NCI-H524 treated with DMSO at 0.1 percent for 48 hours (cell line): ENCODE measurements at regions not wholly inside any gene's neighbourhood (a gene's known extent, or its start where the extent isn't known, plus 50 kb on each side); places are given as distances from the start of the nearest gene placed in this dataset.
"Not testable (repeated sequence)": the region's sequence is repeated elsewhere in the genome, so short reads cannot be mapped to it uniquely, and the experiment has no call there.

Experiments used
- DNase-seq: peaks from one replicate; lab custom pipeline; 2025; lab: John Stamatoyannopoulos, UW

DNA sequence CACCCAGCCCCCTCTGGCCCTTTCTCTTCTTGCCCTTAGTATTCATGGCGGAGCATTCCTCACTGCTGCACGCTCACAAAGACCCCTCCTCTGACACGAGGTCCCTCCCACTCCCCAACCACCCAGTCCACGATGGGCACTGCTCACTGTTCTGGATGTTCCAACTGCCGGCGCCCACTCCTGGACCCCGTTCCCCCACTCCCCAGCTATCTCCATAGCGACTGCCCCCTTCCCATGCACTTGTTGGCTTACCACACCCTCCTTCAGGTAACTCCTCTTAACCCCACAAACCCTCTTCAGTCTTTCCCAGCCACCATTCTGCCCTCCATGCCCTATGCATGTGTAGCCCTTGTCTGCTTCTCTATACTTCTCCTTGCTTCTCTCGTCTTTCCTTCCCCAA lies 961.5 kb upstream of the DEFB115 start:
- DNase-seq: not testable (repeated sequence)

DNA sequence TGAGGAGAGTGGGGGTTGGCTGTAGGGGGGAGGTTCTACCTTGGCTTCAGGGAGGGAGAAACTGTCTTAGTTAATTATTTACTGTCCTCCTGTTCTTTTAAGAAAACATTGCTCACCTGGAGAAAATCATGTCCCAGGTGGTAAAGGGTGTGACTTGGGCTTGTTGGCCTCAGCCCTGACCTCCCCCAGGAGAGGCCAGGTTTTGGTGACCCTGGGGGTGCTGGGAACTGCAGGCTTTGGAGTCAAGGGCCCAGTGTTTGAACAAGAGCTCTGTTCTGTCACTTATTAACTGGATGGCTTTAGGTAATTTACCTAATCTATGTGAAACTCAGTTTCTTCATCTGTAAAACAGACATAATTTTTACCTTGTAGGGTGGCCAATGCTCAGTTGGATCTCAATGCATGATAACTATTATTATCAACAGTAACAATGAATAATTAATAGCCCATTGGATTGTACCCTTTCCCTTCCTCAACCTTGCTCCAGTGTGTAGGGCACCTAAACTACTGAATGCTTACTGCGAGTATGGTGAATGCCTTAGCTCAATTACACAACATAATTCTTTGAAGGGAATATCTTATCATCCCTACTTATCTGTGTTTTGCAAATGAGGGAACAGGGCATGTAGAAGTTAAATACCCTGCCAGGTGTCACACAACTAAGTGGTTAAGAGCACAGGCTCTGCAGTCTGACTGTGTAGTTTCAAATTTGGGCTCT lies 959.4 kb upstream of the DEFB115 start:
- DNase-seq: not testable (repeated sequence)

DNA sequence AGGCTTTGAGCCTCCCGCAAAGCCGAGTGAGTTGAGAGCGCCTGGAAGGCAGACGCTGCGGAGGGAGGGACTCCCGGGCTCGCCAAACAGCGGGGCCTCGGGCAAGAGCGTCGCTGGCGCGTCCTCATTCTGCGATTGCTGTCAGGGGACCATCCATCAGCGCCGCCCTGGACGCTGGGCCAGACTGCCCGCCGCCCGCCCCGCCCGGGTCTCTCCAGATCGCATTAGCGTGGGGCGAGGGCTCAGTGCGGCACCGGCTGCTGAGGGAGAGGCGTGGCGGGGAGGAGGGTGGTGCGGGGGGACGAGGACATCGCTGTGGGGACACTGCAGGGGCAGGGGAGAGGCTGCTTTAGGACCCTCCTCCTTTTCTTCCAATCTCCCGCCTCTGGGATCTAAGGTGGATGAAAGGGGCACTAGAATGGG lies 957.2 kb upstream of the DEFB115 start:
- DNase-seq: not testable (repeated sequence)

DNA sequence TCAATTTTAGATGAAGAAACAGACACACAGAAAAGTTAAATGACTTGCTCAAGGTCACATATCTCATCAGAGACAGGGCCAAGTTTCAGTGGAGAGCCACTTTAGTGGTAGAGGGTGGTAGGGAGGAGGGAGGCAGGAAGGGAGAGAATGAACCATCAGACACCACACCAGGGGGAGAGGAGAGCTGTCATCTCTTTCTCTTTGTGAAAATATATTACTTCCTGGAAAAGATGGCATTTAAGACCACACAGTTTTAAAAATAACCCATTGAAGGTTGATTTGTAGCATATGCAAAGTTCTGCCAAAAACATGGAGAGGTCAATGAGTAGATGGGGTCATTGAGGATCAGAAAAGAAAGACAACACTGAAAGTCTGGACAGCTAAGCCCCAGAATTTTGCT lies 954.7 kb upstream of the DEFB115 start:
- DNase-seq: not testable (repeated sequence)

DNA sequence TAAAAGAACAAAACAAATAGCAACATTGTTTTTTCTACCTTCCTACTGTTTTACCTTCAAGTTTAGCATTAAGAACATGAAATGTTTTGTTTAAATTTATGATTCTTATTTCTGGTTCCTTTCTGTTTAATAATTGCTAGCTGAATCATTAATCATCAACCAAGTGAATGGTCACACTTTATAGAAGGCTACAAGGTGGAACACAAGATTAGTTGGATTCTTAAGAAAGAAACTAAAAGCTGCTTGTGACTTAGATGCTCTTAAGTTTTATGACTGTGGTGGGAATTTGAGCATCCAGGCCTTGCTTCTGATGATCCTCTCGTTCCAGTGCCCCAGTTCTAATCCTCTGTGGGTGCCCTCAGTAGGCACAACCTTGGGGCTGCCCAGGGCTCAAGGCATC lies 947.5 kb upstream of the DEFB115 start:
- not testable (repeated sequence) for DNase-seq

DNA sequence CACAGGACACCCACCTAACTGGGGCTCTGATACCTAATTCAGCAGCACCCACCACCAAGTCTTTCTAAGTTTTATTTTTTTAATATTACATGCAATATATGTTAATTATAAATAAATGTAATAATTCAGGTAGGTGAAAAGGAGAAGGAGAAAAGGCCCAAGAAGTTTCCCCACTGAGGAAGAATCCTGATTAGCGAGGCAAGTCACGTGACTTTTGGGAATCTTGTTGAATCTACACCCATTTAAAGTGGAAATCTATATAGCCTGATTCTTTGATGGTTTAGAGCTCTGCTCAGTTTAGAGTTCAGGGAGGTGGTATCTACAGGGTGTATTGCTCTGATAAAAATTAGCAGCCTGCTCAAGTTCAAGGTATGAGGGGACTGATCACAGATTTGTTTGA lies 947.1 kb upstream of the DEFB115 start:
- not testable (repeated sequence) for DNase-seq

DNA sequence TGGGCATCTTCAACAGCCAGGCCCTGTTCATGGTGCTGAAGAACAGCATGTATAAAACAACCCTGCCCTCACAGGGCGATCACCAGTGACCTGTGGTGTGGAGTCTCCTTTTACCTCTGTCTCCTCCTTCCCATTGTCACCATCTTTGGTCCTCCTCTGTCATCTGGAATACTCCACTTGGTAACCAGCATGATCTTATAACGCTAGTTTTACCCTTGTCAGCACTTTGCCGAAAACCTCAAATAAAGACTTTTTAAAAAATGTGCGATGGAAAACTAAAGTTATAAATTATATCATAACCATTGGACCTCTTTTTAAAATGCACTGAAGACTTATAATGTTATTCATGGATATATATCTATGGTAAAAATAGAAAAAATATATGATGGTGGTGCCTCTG lies 945.2 kb upstream of the DEFB115 start:
- DNase-seq: not testable (repeated sequence)

DNA sequence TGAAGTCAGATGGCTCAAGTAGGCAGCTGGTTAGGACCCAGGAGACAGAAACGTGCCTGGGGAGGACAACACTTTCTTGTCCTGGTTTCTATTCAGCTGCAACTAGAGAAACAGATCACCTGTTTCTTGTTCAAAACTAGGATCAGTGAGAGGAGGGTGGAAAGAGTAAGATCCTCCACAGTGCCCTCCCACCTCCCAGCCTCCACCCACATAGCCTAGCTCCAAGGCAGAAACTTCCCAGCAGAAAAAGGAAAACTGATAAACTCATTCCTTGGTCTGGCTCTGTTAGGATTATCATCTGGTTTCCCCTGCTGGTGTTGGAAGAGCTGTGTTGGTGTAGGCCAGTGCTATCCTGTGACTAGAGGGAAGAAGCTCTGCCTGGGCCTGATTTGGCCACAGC lies 943.8 kb upstream of the DEFB115 start:
- not testable (repeated sequence) for DNase-seq

DNA sequence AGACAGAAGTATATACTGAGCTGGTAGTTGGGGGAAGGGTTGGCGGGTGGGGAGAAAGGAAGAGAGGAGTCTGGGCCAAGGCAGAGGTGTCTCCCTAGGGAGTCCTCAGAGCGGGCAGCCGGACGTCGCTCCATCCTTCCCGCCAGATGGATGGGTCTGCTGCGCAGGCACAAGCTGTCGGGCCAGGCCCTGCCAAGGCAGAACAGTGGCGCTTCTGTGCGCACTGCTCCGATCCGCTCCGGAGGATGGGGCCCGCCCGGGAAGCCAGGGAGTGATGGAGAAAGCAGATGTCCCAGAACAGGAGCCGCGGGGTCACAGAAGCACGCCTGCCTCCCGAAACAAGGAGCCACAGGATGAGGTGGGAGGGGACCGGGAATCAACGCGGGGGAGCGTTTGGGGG lies 941.4 kb upstream of the DEFB115 start:
- DNase-seq: not testable (repeated sequence)

DNA sequence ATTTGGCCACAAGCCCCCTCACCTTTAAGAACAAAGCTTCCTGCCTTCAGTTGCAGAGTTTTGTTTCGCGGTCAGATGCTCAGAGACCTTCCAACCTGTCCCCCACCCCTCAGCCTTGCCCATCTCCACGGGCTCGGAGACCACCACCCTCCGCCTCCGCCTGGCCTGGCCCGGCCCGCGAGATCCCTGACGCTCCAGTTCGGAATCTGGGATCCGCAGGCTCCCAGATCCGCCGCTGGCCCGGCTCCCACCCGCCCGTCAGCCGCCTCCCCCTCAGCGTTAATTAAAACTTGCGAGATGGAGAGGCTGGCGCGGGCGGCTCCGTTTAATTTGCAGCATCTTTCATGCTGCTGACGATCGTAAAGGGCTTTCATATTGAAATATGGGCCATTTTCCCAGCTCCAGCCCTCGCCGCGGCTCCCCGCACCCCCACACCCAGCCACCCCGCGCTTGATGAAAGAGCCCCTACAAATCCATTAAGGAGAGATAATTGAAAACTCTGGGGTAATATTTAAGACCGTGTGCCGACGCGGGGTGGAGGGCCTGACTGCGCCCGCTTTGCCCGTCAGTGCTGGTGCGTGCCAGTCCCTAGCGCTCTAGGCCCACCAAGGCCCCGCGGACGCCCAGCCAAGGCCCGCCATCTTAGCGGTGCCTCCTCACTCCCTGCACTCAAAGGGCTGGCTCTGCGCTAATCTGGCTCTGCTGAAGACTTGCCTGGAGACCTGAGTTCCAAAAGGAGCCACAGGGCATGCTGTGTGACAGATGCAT lies 940.7 kb upstream of the DEFB115 start:
- not testable (repeated sequence) for DNase-seq

DNA sequence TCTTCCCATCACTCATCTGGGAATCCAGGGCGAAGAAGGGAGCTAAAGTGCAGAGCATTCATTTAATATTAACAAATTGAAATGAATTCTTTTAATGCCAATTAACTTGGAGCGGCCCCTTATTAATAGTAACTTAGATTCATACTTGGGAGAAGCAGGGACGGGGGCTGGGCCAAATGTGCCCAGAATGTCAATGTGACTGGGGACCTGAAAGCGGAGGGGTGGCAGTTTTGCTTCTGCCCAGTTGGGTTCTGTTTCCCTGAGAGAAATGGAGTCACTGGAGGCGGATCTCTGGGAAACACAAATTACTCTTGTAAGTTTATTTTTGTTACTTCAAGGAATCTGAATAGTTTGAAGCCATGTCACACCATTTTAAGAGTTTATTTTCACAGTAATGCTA lies 923.7 kb upstream of the DEFB115 start:
- not testable (repeated sequence) for DNase-seq

DNA sequence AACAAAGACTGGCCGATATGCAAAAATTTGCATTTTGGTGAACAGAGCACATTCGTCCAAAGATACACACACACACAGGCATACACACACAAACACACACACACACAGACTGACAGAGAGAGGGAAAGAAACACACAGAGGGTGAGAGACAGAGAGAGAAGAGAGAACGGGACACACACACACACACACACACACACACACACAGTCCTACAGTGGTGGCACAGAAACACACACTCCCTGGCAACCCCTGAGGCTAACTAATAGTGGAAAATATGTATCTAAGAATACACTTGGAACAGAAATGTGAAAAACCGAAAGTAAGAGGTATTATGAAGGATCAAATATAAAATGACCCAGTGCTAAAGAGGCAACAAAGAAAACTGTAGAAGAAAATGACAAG lies 919.9 kb upstream of the DEFB115 start:
- not testable (repeated sequence) for DNase-seq

DNA sequence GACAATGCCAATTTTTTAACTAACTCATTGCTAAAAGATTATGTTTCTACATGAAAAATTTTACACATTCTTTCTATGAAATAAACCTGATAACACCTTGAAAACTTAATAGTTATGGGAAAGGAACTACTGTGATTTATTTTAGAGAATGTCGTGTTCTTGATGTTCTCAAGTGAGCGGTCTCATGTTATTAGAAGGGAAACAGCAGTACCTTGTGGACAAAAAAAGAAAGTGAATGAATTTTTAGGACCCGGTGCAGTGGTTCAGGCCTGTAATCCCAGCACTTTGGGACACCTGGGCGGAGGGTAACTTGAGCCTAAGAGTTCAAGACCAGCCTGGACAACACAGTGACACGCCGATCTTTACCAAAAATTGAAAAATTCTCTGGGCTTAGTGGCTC lies 908.5 kb upstream of the DEFB115 start:
- DNase-seq: not testable (repeated sequence)

DNA sequence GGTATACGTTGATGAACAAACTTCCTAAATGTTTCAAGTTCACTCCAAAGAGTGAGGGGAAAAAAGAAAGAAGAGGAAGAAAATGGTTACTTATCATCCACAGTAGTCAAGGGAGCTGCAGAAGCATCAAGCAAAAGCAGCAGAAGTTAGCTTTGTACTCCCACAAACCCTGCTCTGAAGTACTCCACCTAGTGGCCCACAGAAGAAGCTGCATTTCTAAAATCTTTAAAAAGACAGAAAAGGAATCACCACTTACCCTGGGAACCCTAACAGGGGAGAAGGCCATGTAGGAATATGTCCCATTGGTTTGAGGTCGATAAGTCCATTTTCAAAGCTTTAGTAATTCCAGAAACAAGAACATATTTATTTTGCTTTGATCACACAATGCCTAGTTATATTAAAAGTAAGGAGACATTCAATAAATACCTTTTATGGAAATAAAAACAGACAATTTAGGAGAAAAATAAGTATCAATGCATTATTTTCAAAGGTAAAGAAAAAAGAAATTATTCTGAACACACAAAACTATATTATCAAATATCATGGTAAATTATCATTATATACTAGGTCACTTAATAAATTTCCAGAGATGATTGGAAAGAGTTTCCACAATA lies 900.5 kb upstream of the DEFB115 start:
- DNase-seq: not testable (repeated sequence)

DNA sequence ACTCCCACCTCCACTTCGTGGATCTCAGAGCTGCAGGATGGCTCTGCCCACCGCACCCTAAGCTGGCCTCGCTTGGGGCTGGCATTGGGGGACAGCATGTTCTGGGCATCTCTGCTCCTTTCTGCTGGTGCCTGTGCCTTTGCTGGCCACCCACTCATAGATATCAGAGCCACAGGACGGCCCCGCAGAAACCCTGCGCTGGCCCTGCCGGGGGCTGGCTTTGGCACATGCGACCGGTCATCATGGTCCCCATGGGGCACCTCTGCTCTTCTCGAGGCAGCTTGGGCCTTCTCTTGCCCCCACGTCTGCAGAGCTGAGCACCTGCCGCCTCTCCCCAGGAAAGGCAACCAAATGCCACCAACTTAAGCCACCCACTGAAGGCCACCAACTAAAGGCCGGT lies 895.7 kb upstream of the DEFB115 start:
- not testable (repeated sequence) for DNase-seq

DNA sequence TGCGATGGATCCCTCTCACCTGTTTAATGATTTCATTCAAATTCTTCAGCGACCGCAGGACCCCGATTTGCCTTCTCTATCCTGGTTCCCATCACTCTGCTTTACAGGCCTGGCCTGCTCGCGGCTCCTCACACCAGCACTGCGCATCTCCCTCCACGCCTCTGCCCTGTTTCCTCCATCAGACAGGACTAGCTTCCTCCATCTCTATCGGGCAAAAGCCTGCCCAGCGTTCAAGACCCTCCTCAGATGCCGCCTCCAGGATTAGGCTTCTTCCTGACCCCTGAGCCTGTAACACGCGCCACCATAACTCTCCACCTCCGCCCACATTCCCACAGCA lies 881.1 kb upstream of the DEFB115 start:
- not testable (repeated sequence) for DNase-seq

DNA sequence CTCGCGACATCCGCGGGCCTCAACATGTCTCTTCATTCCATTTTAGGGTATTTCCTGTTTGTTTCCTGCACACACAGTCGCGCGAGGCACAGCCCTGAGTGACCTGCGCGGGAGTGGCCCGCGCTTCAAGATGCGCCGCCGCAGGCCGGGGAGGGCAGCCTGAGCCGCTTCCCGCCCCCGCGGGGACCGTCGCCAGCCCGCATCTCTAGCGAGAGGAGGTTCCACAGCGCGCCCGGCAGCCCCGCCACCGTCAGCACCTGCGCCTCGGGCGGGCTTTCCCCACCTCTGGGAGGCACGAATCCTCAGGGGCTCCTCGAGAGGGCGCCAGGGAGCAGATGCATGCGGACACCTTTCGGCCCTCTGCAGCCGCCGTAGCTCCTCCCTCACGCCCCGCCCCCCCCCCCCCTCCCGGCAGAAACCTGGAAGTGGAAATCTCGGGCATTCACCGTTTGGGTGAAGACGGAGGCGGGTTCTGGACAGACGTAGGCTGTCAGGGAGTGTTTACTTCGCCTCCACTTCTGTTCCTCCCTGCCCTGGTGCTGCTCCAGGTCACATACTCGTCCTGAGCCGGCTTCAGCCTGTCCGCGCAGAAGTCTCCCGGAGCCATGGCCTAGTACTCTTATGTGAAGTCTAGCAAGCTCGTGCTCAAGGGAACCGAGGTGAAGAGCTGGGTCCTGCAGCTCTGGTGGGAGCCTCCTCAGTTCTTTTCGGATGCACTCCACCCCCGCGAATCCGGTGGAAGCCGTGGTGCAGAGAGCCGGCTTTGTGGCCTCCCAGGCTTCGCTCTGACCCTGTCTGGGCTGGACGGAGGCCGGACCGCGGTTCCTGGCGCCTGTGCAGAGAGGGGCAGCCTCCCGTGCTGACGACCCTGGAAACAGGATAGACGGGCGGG lies 880.5 kb upstream of the DEFB115 start:
- DNase-seq: peak; percentile 16

DNA sequence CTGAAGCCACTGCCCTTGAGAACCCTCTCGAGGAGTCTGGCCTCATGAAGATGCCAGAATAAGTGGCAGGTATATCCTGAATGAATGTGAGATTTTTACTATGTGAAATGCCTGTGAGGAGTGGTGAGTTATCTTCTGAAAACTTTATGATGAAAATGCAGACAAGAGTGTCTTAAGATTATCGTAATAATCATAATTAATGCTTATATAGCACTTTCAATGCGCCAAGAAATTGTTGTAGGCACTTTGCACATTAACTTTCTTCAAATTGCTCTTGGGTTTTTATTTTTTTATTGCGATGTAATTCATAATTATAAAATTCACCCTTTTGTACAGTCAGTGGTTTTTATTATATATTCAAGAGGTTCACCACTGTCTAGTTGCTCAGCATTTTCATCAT lies 879.1 kb upstream of the DEFB115 start:
- DNase-seq: not testable (repeated sequence)

DNA sequence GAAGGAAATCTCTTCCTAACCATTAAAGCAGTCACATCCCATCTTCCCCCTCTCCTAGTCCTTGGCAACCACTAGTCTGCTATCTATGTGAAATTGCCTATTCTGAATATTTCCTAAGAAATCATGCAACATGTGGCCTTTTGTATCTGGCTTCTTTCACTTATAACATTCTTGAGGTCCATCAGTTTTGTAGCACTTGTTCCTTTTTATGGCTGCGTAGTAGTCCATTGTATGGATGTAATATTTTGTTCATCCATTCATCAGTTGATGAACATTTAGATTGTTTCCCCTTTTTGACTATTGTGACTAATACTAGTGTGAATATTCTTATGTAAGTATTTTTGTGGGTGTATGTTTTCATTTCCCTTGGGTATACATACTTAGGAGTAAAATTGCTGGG lies 878.7 kb upstream of the DEFB115 start:
- DNase-seq: not testable (repeated sequence)

DNA sequence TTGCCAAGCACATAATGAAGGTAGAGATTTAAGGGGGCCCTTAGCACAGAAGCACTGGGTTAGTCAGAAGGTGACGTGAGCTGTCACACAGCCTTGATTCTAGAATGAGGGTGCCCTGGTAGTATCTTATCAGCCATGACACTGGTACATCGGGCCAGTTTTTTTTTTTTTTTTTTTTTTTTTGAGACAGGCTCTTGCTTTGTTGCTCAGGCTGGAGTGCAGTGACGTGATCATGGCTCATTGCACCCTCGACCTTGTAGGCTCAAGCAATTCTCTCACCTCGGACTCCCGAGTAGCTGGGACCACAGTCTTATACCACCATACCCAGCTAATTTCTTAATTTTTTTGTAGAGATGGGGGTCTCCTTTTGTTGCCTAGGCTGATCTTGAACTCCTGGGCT lies 872.6 kb upstream of the DEFB115 start:
- not testable (repeated sequence) for DNase-seq

DNA sequence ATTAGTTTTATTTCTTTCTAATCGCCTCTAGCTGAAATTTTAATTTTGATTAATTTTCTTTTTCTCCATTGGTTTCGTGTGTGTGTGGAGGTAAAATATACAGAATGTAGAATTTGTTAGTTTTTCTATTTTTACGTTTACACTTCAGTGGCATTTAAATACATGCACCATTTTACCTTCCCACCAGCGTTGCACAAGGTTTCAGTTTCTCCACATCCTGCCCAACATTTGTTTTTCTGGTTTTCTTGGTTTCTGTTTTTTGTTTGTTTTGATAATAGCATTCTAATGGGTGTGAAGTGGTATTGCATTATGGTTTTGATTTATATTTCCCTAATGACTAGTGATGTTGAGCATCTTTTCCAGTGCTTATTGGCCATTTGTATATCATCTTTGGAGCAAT lies 871.4 kb upstream of the DEFB115 start:
- DNase-seq: not testable (repeated sequence)

DNA sequence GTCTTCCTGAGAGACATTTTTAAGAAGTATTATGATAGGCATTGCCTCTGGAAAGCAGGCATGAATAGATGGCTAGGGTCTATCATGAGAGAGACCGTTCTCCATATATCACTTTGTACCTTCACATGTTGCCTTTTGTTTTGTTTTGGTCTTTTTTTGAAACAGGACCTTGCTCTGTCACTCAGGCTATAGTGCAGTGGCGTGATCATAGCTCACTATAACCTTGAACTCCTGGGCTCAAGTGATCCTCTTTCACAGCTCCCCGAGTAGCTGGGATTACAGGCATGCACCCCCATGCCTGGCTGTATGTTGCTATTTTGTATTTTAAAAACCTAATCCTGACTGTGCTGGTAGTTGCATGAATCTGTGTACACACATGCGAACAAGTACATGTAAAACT lies 869.6 kb upstream of the DEFB115 start:
- not testable (repeated sequence) for DNase-seq
